ENCODE measurements at regions not wholly inside any gene's neighbourhood (a gene's known extent, or its start where the extent isn't known, plus 50 kb on each side); places are given as distances from the start of the nearest gene placed in this dataset.
"Not testable (repeated sequence)": the region's sequence is repeated elsewhere in the genome, so short reads cannot be mapped to it uniquely, and the experiment has no call there.

DNA sequence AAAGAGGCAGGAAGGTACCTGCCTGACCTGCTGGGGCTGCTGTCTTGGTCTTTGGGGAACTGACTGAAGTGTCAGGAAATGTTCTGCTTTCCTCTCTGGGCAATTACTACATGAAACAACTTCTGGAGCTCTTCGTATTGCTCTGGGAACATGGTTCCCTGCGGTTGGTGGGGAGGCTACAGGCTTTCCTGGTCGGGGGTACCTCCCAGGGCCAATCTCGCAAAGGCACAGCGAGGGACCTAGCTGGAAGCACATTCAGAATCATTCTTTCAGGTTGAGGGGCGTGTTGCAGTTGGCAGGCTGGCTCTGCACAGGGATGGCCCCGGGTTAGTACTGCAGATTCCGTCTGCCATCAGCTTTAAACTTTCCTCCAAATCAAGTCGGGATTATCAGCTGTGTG is 88.9 kb upstream of the RANBP3L start:
- DNase-seq (ENCODE audit: low spot score) = no peak

DNA sequence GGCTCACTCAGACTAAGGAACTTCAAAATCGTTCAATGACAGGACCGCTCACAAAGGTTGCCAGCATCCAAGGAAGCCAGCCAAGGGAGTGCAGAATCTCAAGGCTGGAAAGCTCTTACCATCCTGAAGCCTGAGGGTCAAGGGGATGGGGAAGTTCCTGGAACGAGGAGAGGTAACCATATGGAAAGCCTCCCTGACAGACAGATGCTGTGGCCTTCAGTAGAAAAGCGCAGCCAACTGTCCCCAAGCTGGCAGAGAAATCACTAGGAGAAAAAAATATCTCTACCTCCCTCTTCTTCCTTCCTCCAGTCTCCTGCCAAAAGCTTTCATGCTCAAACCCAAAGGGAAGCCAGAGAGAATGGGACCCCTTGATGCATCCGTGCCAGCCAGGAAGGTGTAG is 90.5 kb upstream of the RANBP3L start:
- DNase-seq (ENCODE audit: low spot score) = no peak

DNA sequence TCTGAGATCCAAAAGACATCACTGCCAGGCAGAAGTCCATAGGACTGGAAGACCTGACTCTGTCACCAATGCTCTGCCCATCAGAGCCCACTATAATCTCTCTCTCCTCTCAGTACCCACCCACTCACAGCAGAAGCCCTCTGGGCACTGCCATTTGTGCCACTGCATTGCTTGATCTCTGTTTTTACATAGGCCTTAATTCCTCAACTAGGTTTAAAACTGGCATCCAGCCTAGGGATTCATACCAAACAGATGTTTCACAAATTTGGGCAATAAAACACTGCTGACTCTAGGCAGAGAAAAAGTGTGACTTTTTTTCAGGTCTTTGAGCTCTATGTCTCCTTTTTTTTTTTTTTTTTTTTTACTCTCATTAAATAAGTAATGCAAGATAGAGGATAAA is 91.1 kb upstream of the RANBP3L start:
- no peak for DNase-seq (ENCODE audit: low spot score)

DNA sequence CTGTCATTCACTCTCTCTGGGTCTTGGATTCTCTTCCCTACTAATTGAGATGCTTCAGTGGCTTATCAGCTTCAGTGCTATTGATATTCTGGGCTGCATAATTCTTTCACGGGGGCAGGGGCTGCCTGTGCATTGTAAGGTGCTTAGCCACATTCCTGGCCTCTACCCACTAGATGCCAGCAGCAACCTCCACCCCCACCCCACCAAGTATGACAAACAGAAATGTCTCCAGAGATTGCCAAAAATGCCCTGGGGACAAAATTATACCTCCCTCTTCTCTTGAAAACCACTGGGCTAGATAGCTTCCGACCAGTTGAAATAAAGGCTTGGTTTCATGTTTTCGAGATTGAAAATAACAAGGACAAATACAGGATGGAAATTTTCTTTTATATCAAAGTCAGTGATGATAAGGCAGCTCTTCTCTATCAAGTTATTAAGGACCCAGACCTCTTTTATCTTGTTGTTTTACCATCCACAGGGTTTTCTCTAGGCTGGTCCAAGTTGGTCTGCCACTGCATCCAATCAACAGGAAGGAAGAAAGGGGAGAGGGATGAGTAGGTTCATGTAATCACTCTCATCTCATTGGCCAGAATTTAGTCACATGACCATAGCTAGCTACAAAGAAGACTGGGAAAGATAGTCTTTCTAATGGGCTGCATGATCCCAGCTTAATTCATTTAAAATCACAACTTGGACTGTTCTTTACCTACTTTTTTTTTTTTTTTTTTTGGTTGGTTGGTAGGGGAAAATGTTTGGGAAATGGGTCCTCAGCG is 92.1 kb upstream of the RANBP3L start:
- no peak for DNase-seq (ENCODE audit: low spot score)

DNA sequence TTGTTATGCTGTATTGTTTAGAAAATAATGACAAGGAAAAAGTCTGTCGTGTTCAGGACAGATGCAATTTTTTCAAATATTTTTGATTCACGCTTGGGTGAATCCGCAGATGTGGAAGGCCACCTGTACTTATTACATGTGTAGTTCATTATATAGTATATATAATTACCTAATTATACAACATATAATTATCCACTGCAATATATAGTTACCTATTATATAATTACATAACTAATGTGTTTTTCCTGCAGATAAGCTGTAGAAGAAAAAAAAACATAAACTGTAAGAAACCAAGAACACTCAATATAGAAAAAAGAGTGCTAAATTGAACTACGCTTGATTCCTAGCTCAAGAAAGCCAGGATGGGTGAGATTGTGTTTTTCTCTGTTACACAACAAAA is 93.6 kb upstream of the RANBP3L start:
- DNase-seq (ENCODE audit: low spot score) = no peak

DNA sequence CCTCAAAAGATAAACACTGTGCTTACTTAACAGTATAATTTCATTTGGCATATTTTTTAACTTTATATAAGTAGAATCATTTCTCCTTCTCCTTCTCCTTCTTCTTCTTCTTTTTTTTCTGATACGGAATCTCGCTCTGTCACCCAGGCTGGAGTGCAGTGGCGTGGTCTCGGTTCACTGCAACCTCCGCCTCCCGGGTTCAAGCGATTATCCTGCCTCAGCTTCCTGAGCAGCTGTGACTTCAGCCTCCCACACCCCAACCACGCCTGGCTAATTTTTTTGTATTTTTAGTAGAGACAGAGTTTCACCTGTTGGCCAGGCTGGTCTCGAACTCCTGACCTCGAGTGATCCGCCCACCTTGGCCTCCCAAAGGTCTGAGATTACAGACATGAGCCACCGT is 94.2 kb upstream of the RANBP3L start:
- DNase-seq (ENCODE audit: low spot score) = not testable (repeated sequence)

DNA sequence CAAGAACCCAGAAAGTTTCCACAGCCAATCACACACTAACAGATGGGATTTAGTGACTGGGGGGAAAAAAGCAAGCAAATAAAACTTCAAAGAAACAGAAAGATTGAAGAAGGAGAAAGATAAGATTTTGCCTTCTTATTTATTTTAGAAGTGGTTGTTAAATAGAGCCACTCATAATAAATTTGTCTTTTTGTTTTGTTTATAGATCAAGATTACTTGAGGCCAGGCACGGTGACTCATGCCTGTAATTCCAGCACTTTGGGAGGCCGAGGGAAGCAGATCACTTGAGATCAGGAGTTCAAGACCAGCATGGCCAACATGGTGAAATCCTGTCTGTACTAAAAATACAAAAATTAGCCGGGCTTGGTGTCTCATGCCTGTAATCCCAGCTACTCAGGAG is 94.9 kb upstream of the RANBP3L start:
- DNase-seq (ENCODE audit: low spot score) = no peak

DNA sequence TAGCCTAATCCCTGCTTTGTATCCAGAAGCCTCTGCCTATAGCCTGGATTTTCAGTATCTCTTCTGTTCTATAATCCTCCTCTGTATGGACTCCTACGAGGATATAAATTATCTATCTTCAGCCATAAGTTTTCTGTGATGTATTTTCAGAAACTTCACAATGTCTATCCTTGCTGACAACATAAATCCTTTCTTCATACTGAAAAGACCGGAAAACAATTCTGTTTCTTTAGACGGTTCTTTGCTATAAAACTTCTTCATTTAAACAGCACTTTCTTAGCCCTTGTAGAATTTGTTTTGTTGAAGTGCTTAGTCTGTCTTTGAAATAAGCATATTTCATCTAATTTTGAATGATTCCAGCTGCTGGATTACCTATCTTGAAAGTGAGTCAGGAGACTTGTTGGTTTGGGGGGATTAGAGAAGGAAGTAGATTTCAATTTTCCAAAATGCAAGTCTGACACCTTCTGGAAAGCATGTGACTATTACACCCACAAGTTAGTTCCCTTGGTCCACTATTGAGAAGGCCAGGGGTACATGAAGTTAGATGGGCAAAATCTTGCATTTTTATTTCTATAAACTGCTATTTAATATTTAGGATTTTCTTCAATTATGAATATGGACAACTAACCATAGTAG is 96.3 kb upstream of the RANBP3L start:
- no peak for DNase-seq (ENCODE audit: low spot score)

DNA sequence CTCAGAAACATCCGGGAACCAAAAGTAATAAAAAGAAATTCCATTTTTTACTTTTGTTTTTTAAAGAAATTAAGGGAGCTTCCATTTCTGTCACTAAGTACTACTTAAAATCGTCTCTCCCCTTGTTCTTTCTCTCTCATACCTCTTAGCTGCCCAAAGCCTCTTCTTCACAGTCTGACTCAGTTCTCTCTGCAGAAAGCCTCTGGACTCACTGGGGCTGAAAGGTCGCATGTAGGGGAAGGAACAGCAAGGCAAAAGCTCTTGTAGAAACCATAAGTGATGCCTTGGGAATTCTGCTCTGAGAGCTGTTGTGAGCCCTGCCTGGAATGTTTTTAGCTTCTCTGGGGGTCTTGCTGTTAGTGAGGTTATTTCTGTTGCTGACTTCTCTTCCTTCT is 100.8 kb upstream of the RANBP3L start:
- no peak for DNase-seq (ENCODE audit: low spot score)

DNA sequence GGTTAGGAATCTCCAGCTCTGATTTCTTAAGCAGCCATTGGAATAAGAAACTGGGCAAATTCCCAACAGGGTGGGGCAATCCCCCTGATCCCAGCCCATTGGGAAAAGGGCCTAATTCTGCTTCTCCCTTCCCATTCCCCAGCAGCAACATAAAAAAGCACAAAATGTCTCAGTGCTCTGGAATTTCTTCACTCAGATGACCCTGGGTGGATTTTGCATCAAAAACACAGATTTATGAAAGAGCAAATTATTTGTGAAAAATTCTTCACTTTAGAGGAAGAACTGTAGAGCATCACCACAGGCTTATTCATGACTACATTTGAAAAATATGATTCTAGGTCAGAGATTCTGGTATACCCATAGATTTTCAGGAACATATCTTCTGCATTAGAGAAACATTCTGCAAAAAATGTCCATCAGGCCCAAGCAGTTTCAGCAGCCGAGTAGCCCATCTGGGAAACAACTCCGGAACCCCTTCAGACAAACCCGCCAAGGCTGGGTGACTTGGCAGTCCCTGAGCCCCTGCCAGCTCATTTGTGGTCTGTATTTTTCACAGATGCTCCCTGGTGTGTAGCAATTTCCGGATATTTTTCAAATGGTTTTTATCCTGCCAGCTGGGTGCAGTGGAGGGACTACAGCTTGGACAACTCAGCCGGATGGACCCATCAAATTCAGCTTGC is 102.1 kb upstream of the RANBP3L start:
- DNase-seq (ENCODE audit: low spot score) = no peak

DNA sequence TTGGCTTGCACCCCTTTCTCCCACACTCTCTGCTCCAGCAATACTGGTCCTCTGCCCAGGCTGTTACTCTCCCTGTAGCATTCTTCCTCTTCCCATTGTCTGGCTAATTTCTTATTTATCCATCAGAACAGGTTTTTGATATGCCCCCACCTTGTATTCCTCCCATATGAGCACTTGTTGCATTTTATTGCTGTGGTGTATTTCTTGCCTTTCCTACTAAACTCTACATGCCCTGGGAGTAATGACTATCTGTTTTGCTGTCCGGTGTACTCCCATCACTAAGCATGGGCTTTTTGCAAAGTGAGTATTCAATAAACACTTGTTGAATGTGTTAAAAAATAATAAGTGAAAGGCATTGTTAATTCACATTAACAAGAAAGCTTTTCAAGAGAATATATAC is 104.3 kb upstream of the RANBP3L start:
- DNase-seq (ENCODE audit: low spot score) = no peak

DNA sequence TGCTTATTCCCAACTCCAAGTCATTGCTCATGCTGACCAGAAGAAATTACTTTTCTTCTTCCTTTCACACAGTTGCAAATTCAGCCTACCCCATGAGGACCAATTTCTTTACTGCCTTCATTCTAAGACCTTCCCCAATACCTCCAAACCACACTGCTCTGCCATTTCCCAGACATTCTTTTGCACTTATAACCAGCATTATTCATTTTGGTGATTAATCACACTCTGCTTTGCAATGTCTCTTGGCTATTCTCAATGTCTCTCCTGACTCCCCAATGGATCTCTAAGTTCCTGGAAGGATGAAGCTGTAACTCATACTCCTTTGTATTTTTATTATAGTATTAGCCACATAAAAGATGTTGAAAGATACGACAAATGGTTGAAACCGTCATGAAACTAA is 105.7 kb upstream of the RANBP3L start:
- no peak for DNase-seq (ENCODE audit: low spot score)

DNA sequence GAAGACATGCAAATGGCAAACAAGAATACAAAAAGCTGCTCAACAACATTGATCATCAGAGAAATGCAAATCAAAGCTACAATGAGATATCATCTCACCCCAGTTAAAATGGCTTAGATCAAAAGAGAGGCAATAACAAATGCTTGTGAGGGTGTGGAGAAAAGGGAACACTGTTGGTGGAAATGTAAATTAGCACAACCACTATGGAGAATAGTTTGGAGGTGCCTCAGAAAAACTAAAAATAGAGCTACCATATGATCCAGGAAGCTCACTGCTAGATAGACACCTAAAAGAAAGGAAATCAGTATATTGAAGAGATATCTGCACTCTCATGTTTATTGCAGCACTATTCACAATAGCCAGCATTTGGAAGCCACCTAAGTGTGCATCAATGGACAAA is 108.0 kb upstream of the RANBP3L start:
- DNase-seq (ENCODE audit: low spot score) = not testable (repeated sequence)

DNA sequence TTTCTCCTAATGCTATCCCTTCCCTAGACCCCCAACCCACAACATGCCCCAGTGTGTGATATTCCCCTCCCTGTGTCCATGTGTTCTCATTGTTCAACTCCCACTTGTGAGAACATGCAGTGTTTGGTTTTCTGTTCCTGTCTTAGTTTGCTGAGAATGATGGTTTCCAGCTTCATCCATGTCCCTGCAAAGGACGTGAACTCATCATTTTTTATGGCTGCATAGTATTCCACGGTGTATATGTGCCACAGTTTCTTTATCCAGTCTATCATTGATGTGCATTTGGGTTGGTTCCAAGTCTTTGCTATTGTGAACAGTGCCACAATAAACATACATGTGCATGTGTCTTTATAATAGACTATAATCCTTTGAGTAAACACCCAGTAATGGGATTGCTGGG is 109.0 kb upstream of the RANBP3L start:
- not testable (repeated sequence) for DNase-seq (ENCODE audit: low spot score)

DNA sequence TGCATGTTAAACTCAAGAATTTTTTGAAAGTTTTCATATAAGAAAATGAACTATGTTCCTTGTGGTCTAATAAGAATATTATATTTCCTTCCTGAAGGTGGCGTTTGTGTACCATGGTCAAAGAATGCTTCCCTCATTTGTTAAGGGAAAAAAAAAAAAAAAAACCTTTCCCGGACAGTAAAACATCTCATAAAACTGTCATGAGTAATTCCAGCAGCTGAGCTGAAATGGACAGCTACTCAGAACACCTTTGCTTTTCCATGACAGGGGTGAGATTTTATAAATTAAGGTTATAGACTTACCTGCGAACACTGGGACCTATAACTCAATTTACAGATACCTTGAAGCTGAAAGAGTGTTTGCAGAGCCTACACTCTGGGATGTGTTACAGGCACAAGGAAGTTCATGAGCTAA is 113.2 kb upstream of the RANBP3L start:
- DNase-seq (ENCODE audit: low spot score) = no peak

DNA sequence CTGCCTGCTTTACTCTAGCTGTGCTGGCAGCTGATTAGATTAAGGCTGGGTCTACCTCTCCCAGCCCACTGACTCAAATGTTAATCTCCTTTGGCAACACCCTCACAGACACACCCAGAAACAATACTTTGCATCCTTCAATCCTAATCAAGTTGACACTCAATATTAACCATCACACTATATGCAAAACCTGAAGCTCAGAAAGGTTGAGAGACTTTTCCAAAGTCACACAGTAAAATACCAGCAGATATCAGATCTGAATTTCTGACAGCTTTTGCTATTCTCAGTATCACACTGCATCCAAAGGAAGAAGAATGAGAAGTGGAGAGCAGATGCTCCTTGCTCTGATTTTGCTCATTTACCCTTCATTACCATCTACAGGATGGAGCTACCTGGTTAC is 114.9 kb upstream of the RANBP3L start:
- no peak for DNase-seq (ENCODE audit: low spot score)

DNA sequence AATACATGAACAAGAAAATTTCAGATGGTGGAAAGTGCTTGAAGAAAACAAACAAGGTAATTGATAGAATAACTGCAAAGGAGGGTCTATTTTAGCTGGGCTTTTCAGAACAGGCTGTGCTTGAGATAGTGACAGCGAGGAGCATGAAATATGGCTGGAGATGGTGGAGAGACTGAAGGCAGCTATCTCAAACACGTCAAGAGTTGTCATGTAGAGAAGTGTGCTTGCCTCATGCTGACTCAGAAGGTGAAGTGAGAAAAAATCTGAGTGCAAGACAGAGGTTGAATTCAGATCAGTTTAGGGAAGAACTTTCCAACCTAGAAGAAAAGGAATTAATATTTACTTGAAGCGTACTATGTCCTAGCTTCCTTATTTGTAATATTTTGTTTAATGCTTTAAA is 115.5 kb upstream of the RANBP3L start:
- DNase-seq (ENCODE audit: low spot score) = no peak

DNA sequence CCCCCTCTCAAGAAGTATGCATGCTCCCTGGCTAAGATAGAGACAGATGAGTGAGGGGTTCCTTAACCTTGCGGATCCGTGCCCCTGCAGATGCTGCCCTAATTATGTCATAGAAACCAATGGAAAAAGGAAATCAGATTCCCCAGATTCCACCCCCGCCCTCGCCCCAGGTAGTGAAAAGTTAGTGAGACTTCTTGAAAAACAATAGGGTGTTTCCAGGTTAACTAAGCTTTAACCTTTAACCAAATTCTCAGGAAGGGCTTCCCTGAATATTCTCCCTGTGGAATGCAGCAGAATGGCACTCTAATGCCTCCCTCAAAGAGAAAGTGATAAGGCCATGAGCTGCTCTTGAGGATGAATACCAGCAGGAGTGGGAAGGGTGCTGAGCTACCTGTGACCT is 116.0 kb upstream of the RANBP3L start:
- DNase-seq (ENCODE audit: low spot score) = no peak

DNA sequence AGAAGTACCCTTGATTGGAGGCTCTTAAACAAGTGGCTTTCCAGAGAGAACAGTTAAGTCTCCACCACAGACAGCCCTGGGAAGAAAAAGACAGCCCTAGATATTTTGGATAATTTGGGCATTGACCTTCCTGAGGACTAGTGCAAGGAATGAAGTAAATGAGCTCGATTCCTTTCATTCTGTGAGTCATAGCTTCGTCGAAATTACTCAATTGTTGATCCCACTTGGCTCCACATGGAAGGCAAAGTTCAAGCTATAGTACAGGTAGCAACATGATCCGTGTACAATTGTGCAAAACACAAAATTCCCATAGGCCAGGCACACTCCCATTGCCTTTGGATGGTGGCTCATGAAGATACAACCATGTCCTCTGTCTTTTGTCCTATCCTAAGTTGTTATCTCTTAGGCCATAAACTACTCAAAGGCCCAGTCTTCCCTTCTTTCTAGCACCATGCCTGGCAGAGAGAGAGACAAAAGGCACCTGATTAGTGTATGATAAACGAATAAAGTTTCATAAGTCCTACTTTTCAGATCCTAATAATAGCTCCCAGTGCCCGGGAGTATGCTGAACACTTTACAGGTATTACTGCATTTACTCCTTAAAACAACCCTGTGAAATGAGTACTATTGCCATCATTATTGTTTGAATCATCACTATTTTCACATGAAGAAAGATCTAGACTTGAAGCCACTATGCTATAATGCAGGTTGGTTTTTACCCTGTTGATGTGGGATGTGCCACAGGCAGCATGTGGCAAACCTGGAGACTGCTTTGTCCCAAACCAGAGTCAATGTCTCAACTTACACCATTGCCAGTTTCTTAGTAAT is 116.7 kb upstream of the RANBP3L start:
- DNase-seq (ENCODE audit: low spot score) = no peak

DNA sequence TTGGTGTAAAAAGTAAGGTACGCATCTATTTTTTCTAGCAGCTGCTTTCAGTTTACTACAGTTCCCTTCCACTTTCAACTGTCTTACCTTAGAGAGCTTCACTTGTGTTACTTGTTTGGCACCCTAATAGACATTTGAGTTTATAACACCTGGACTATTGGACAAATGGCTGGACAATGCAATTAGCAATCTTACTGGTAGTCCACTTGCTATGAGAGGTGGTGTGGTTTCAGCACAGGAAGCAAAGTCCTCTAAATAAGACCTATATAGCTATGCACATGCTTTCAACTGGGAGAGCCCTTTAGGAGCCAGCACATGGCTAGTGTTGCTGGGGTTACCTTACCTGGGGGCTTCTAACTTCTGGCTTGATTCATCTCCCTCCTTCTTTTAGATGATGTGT is 119.6 kb upstream of the RANBP3L start:
- DNase-seq (ENCODE audit: low spot score) = no peak

DNA sequence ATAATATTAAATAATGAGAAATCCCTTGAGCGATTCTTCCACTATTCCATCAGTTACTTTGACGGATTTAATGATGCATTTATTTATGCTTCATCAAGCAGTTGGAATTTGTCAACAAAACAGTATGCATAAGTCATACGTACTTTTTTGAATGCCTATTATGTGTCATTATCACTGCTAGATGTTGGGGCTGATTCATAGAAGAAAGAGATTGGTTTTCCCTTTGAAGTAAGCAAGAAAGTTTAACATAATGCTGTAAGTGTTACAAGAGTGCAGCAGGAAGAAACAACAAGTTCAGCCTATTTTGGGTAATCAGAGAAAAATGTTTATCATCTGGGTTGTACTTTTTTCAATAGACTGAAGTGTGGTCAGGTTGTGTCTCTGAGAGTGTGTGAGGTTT is 121.2 kb upstream of the RANBP3L start:
- DNase-seq (ENCODE audit: low spot score) = no peak

DNA sequence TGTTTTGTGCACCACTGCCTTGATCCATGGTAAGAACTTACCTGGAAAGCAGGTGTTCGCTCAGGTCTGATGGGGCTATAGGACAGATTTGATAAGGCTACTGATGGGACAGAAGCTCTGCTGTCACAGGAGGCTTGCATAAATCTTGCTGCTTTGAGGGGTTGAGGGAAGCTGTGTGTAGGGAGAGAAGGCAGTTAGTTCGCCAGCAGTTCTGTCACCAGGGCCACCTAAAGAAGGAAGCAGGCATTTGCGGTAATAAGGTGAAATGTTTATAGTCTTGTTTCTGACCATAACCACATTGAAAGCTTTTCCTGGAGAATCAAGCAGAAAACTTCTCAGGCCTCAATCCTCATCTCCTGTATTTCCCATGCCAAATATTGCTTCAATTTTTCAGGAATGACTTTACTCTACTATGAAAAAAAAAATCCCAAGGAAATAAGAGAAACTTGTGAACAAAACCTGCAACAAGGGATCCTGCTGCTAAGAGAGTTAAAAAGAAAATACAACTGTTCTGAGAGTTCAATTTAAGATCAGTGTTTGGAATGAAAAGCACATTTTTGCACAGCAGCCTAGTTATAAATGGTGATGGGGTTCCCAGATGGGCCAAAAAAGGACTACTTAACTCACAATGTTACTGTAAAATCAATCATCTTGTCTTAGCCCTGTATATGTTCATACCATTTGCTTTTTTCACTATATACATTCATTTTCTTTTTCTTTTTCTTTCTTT is 122.0 kb upstream of the RANBP3L start:
- DNase-seq (ENCODE audit: low spot score) = no peak

All from HuH-7.5 (cell line).